ENCODE measurements at regions not wholly inside any gene's neighbourhood (a gene's known extent, or its start where the extent isn't known, plus 50 kb on each side); places are given as distances from the start of the nearest gene placed in this dataset.

- no peak for TF ChIP-seq POLR2A (IDR thresholded peaks at IDR 0.05)
- no peak for TF ChIP-seq CTCF (IDR thresholded peaks at IDR 0.05)
- TF ChIP-seq POLR2AphosphoS5 (IDR thresholded peaks at IDR 0.05), result no peak
Measured at GRCh38 chr2:16227811-16228462, 287.6 kb downstream of the MYCN start.
